Omental fat pad (tissue), 3 donors: ENCODE measurements at regions not wholly inside any gene's neighbourhood (a gene's known extent, or its start where the extent isn't known, plus 50 kb on each side); places are given as distances from the start of the nearest gene placed in this dataset.

Experiments used
- ATAC-seq: fragments of 150-250 bp; one replicate; pipeline ENCODE4 v1.9.1; 2016; ENCODE audit warnings: mild to moderate bottlenecking, moderate library complexity; ENCODE audit not compliant: low FRiP score
- DNase-seq: peaks from one replicate; pipeline ENCODE4 v3.0.0-alpha.2; 2019; ENCODE audit warnings: low spot score
- CTCF ChIP-seq, 3 donors: fragments of 450-650 bp; IDR thresholded peaks; one replicate each; pipeline ENCODE4 v1.5.1; 2016 to 2017; ENCODE audit warnings: antibody characterized with exemption in 3 of 3, mild to moderate bottlenecking in 3 of 3, moderate library complexity in 2 of 3

- ATAC-seq = no peak
- DNase-seq = no peak
- no peak for TF ChIP-seq CTCF (IDR thresholded peaks at IDR 0.05)
These were observed 994.0 kb upstream of the SEMA6D start for GRCh38 chr15:46723308-46723707.

GRCh38 chr15:46732060-46732459, 985.2 kb upstream of the SEMA6D start:
- no peak for TF ChIP-seq CTCF (IDR thresholded peaks at IDR 0.05)
- DNase-seq (no peak), ATAC-seq (no peak)

GRCh38 chr15:46735115-46735514, 982.2 kb upstream of the SEMA6D start:
- ATAC-seq (no peak), DNase-seq (no peak)
- no peak for TF ChIP-seq CTCF (IDR thresholded peaks at IDR 0.05)

- TF ChIP-seq CTCF (IDR thresholded peaks at IDR 0.05) = no peak
- no peak for ATAC-seq
These were observed 966.0 kb upstream of the SEMA6D start for GRCh38 chr15:46751303-46751702.

GRCh38 chr15:46753946-46754345, 963.4 kb upstream of the SEMA6D start:
- no peak for TF ChIP-seq CTCF (IDR thresholded peaks at IDR 0.05)
- DNase-seq = no peak
- no peak for ATAC-seq

More at GRCh38 chr15:46751303-46751702, 966.0 kb upstream of the SEMA6D start:
- DNase-seq = no peak

- no peak for TF ChIP-seq CTCF (IDR thresholded peaks at IDR 0.05)
- ATAC-seq = no peak
- DNase-seq = no peak
These were observed 954.2 kb upstream of the SEMA6D start for GRCh38 chr15:46763091-46763490.

GRCh38 chr15:46764851-46765250, 952.5 kb upstream of the SEMA6D start:
- no peak for DNase-seq
- TF ChIP-seq CTCF (IDR thresholded peaks at IDR 0.05) = no peak
- no peak for ATAC-seq
